Calu3 (cell line): ENCODE measurements at regions not wholly inside any gene's neighbourhood (a gene's known extent, or its start where the extent isn't known, plus 50 kb on each side); places are given as distances from the start of the nearest gene placed in this dataset.

Experiments
- BruUV-seq: library from RNA; stranded (reverse); fragments of 400-500 nt; replicated peaks from 2 replicates; lab custom pipeline; 2021; lab: Mats Ljungman, UMichigan
- CTCF ChIA-PET: fragments of 300-600 bp; sonication (Branson Sonifier 250); formaldehyde crosslinking; loops from one replicate; lab custom pipeline; 2022; ENCODE audit warnings: antibody characterized with exemption; lab: Charles Lee
- DNase-seq: peaks from one replicate; pipeline ENCODE4 v3.0.0; 2022
- H3K27ac Mint-ChIP-seq: one replicate; pipeline ENCODE4 v1.8.0; 2022; ENCODE audit warnings: mixed read lengths; ENCODE audit not compliant: unreplicated experiment
- H3K27me3 Mint-ChIP-seq: one replicate; pipeline ENCODE4 v1.8.0; 2022; ENCODE audit warnings: mixed read lengths; ENCODE audit not compliant: unreplicated experiment
- H3K36me3 Mint-ChIP-seq: one replicate; pipeline ENCODE4 v1.8.0; 2022; ENCODE audit warnings: mild to moderate bottlenecking, moderate library complexity, mixed read lengths; ENCODE audit not compliant: insufficient read depth, unreplicated experiment
- H3K4me1 Mint-ChIP-seq: one replicate; pipeline ENCODE4 v1.8.0; 2022; ENCODE audit warnings: mild to moderate bottlenecking, low read depth, mixed read lengths; ENCODE audit not compliant: unreplicated experiment
- H3K4me3 Mint-ChIP-seq: one replicate; pipeline ENCODE4 v1.8.0; 2022; ENCODE audit warnings: mild to moderate bottlenecking, low read depth, moderate library complexity, mixed read lengths; ENCODE audit not compliant: unreplicated experiment
- H3K9me3 Mint-ChIP-seq: one replicate; pipeline ENCODE4 v1.8.0; 2022; ENCODE audit warnings: low read depth, mixed read lengths; ENCODE audit not compliant: unreplicated experiment
- intact Hi-C: fragments of 100-400 bp; cut with micrococcal nuclease; formaldehyde crosslinking; loops from one replicate; pipeline ENCODE4 v1.10.0; 2022; ENCODE audit not compliant: unreplicated experiment
- TF ChIP-seq, protein P1 (sequence below): fragments of 200-600 bp; IDR thresholded peaks from one replicate; pipeline ENCODE4 v1.8.0; 2022; ENCODE audit warnings: antibody characterized with exemption; ENCODE audit not compliant: unreplicated experiment

DNA sequence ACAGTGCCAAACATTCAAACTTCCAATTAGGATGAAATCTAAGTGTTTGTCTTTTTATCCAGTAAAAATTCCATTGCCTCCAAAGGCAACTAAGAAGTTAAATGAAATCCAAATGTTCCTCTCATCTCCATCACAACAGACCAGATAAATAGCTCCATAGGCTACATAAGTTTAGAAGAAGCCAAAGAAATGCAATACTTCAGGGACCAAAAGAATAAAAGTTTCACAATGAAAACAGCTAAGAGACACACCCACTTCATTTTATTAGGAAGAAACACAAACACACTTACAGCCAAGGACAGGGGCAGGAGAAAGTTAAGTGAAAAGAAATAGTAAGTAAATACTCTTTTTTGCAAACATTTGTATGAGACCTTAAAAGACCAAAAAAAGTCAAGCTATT lies 88.5 kb upstream of the CCDC150 start:
- no peak overlapping the region for H3K4me3 Mint-ChIP-seq
- H3K27ac Mint-ChIP-seq = no peak overlapping the region
- H3K4me1 Mint-ChIP-seq = no peaks in the 10 kb centered on the region
- BruUV-seq = no TSS peak
- no peaks in the 10 kb centered on the region for H3K27me3 Mint-ChIP-seq
- intact Hi-C loops = no loop called here
- no peaks in the 10 kb centered on the region for H3K9me3 Mint-ChIP-seq
- CTCF ChIA-PET = interaction anchor here (0.6 kb wide), 1 partner anchor 8 kb away, joined by 5 read pairs; no protein-coding TSS in a partner anchor
- TF ChIP-seq, protein P1, sequence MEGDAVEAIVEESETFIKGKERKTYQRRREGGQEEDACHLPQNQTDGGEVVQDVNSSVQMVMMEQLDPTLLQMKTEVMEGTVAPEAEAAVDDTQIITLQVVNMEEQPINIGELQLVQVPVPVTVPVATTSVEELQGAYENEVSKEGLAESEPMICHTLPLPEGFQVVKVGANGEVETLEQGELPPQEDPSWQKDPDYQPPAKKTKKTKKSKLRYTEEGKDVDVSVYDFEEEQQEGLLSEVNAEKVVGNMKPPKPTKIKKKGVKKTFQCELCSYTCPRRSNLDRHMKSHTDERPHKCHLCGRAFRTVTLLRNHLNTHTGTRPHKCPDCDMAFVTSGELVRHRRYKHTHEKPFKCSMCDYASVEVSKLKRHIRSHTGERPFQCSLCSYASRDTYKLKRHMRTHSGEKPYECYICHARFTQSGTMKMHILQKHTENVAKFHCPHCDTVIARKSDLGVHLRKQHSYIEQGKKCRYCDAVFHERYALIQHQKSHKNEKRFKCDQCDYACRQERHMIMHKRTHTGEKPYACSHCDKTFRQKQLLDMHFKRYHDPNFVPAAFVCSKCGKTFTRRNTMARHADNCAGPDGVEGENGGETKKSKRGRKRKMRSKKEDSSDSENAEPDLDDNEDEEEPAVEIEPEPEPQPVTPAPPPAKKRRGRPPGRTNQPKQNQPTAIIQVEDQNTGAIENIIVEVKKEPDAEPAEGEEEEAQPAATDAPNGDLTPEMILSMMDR = no peak
- DNase-seq = no peak
- no peaks in the 10 kb centered on the region for H3K36me3 Mint-ChIP-seq

DNA sequence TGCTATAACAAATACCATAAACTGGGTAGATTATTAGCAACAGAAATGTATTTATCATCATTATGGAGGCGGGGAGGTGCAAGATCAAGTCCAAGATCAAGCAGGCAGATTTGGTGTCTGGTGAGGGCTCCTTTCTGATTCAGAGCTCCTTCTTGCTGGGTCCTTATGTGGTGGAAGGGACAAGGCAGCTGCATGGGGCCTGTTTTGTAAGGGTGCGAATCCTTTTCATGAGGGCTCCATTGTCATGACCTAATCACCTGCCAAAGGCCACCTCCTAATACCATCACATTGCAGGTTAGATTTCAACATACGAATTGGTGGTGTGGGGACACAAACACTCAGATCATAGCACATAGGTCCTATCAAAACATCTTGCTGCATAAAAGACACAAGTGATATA lies 84.4 kb upstream of the CCDC150 start:
- Mint-ChIP-seq H3K4me3 (no peak overlapping the region), H3K4me1 (no peaks in the 10 kb centered on the region), H3K27ac (no peak overlapping the region), H3K9me3 (no peaks in the 10 kb centered on the region), H3K36me3 (no peaks in the 10 kb centered on the region), H3K27me3 (no peaks in the 10 kb centered on the region)
- intact Hi-C loops = no loop called here
- TF ChIP-seq, protein P1 = no peak
- CTCF ChIA-PET = no interaction called here
- DNase-seq = no peak
- no TSS peak for BruUV-seq

- CTCF ChIA-PET = no interaction called here
- no peak overlapping the region for H3K27ac Mint-ChIP-seq
- DNase-seq = no peak
- H3K4me1 Mint-ChIP-seq = no peaks in the 10 kb centered on the region
- intact Hi-C loops = no loop called here
- no peaks in the 10 kb centered on the region for H3K36me3 Mint-ChIP-seq
- TF ChIP-seq, protein P1 = no peak
- H3K4me3 Mint-ChIP-seq = no peak overlapping the region
- no peaks in the 10 kb centered on the region for H3K9me3 Mint-ChIP-seq
- no TSS peak for BruUV-seq
- no peaks in the 10 kb centered on the region for H3K27me3 Mint-ChIP-seq
Measured at GRCh38 chr2:196555726-196556125, 83.8 kb upstream of the CCDC150 start.

- CTCF ChIA-PET = no interaction called here
Measured at GRCh38 chr2:196558497-196558896, 81.0 kb upstream of the CCDC150 start.

More at GRCh38 chr2:196558497-196558896, 81.0 kb upstream of the CCDC150 start:
- H3K4me1 Mint-ChIP-seq = no peaks in the 10 kb centered on the region
- no peaks in the 10 kb centered on the region for H3K27me3 Mint-ChIP-seq
- peaks cover 4% of the 10 kb centered on the region for H3K9me3 Mint-ChIP-seq
- no peak overlapping the region for H3K27ac Mint-ChIP-seq
- no peaks in the 10 kb centered on the region for H3K36me3 Mint-ChIP-seq
- no peak for DNase-seq
- no TSS peak for BruUV-seq
- TF ChIP-seq, protein P1 = no peak
- H3K4me3 Mint-ChIP-seq = no peak overlapping the region
- intact Hi-C loops = no loop called here
